Mucosa of gallbladder (tissue), 1 donor: ENCODE measurements at regions not wholly inside any gene's neighbourhood (a gene's known extent, or its start where the extent isn't known, plus 50 kb on each side); places are given as distances from the start of the nearest gene placed in this dataset.
"Not testable (repeated sequence)": the region's sequence is repeated elsewhere in the genome, so short reads cannot be mapped to it uniquely, and the experiment has no call there.

Experiments used
- DNase-seq: peaks from one replicate; pipeline ENCODE4 v3.0.0-alpha.2; 2020; ENCODE audit warnings: low spot score
- donor health status: DM: no; HTN: no; CAD: no.

- DNase-seq, result no peak
These were observed 381.4 kb downstream of the RPS24 start for GRCh38 chr10:78415111-78415510.

- DNase-seq, result no peak
These were observed 382.7 kb downstream of the RPS24 start for GRCh38 chr10:78416031-78417011.

DNA sequence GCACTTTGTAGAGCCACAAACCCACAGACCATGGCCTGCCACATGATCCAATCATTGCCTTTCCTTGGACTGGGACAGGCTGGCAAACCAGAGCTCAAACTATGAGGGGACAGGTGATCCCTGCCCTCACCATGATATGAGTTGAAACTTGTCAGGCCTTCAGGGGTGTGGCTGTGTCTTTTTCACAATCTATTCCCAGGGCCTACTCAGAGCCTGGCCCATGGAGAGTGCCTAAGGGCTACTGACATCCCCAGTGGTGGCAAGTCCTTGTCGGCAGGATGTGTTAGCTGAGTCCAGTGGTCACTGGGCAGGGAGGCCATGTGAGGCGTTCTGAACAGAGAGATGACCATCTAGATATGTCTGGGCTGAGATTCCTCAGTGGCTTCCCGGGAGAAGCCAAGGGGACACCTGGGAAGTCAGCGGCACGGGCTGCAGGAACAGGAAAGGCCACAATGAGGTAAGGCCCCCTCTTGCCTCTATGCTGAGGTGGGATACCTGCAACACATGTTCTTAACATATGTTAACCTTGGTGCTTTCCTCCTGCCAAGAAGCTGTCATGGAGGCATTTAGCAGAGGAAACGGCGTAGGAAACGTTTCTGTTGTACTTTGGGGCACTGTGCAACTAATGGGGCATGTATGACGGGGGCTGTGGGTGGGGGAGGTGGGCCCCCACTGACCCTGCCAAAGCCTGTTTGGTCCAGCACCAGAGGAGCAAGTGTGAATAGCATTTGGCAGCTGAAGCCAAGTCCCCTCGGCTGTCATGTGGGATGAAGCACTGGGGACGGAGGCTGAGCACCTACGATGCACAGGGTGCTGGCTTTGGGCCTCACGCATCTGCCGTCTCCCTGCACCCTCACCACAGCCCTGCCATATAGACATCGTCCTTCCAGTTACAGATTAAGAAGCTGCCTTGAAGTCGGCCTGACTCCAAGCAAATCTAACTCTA lies 384.0 kb downstream of the RPS24 start:
- DNase-seq, result no peak

GRCh38 chr10:78419481-78420265 lies 386.0 kb downstream of the RPS24 start:
- no peak for DNase-seq

DNA sequence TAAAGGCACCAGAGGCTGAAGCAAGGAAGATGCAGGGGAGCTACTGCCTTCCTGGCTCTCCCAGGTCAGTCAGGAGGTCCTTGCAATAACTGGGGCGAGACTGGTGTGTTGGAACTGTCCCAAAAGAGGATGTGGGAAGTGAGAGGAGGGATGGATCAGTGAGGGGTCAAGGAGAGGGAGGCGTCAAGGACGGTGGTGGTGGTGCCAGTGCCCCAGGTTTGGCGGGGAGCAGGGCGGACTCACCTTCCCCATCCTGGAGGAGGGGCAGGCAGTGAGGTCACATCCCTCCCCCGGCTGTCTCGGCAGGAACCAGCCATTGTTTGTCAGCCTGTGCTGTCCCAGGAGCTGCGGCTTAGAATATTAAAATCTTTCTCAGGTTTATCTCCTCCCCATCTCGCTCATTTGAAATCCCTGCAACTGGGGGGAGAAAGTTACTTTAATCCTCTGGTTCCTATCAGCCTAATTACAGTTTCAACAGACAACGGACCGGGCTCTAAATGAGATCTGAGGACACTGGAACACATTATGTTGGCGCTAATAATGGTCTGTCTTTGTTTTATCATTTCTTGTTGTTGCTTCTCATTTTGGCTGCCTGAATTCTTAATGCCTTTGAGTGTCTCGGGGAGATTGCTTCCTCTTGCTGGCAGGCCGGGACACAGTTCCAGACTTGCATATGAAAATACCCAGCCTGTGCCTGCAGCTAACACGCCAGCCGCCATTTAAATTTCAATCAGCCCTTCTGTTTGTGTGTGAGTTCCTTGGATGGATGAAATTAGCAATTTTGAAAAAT lies 387.5 kb downstream of the RPS24 start:
- no peak for DNase-seq

- not testable (repeated sequence) for DNase-seq
These were observed 390.4 kb downstream of the RPS24 start for GRCh38 chr10:78424050-78424449.

GRCh38 chr10:78424723-78425122 lies 391.1 kb downstream of the RPS24 start:
- no peak for DNase-seq

- DNase-seq, result no peak
These were observed 392.5 kb downstream of the RPS24 start for GRCh38 chr10:78426181-78426580.

DNA sequence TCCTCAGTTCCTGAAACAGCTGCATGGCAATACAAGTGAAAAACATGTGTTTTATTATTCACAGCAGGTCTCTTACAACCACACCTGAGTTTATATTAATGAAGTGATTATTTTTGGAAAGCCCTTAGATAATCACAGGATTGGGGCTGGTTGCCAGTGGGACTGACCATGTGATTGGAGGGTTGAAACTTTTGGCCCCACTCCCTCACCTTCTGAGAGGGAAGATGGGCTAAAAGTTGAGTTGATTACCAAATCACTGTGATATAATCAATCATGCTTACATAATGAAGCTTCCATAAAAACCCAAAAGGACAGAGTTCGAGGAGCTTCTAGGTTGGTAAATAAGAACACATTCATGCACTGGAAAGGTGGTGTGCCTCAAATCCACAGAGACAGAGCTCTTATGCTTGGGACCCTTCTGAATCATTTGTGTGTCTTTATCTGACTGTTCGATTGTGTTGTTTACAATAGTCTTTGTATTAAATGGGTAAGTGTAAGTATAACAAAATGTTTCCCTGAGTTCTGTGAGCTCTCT lies 393.9 kb downstream of the RPS24 start:
- DNase-seq, result no peak

GRCh38 chr10:78428579-78428978 lies 394.9 kb downstream of the RPS24 start:
- no peak for DNase-seq

- DNase-seq, result no peak
These were observed 396.3 kb downstream of the RPS24 start for GRCh38 chr10:78429984-78430383.

DNA sequence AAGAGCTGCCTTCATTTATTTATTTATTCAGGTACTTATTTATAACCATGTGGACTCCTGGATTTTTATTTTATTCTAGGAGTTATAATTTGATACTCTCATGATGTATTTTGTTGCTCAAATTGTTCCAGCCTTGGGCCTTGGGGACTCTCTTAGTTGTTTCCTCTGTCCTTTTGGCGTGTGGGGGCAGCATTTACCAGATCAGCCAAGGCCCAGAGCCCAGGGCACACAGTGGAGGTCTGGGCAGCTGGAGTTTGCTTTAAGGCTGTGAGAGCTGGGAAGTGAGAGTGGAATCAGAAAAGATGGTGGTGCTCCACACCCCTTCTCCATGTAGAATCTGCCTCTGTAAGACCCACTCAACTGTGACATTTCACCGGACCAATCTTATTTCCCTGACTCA lies 398.9 kb downstream of the RPS24 start:
- no peak for DNase-seq

- DNase-seq, result no peak
These were observed 399.5 kb downstream of the RPS24 start for GRCh38 chr10:78433076-78433595.

DNA sequence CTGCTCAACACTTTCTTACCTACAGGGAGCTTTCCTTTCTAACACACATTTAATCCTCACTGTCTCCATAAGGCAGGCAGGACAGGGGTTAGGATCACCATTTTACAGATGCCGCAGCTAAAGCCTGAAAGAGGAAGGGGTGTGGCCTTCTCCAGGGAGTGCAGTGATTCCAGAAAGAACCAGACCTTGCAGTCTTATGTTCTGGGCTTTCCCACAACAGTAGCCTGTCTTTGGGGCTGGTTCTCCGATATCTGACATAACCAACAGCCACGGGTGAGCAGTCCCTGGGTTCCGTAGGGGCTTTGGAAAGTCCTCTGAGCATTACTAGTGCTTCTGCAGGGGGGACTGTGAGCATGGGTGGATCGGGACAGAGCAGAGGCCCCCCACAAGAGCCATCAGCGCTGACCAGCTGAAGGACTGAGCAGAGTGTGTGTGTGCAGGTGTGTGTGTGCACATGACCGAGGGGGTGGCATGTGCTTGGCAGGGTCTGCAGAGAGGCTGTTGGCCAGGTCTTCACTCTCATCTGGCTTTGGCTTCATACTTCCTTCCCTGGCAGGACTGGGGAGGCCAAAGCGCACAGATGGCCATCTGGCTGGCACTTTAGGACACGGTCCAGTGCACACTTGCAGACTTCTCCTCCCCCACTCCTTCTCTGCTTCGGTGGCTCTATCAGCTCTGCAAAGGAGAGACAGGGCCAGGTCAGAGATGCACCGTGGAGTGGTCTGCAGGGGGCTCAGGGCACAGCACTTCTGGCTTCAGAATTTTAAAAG lies 400.3 kb downstream of the RPS24 start:
- DNase-seq, result no peak

DNA sequence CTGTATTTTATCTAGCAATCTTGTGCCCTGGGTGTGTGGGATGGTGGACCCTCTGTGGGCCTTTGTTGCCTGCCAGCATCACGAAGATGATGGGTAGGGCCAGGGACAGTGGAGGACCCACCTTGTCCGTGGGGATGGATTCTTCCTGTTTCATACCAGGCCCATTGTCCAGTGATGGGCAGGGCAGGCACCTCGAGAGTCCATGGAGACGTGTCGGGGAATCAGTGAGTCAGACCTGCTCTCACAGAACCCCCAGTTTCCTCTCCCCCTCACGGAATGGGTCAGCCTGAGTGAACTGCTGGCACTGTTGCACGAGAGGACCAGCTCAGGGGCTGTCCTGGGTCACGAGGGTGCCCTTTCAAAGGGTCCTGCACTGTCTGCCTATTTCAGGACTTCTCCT lies 401.2 kb downstream of the RPS24 start:
- DNase-seq, result no peak

DNA sequence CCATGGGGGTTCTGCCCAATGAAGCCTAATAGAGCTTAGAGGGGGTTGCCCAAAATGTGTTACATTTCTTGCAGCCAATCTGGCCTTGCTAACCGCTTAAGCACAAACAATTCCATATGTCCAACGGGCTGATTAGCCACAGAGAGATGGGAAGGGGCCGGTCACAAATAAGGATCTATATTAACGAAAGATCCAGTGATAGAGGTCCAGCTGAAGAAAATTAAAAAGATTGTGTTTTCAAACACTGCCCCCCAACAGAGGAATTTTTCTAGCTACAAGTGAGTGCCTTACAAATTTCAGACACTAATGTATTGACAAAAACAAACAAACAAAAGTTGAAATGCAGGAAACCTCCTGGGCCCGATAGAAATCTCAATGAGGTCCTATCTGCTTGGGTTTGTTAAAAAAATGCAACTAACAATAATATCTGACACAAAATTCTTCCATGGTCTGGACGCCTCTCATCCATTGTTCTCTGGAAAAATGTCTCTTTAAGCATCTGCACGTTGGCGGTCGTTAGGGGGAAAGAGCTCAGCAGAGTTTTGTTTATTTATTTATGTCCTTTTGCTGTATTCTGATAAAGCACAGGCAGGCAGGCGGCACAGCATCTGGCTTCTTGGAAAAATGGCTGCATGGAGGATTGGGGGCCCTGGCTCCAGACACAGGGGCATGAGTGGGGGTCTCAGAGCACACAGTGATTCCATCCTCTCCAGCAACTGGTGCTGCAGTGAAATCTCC lies 402.0 kb downstream of the RPS24 start:
- DNase-seq, result no peak

- no peak for DNase-seq
These were observed 402.5 kb downstream of the RPS24 start for GRCh38 chr10:78436222-78436573.

GRCh38 chr10:78436706-78437406 lies 403.2 kb downstream of the RPS24 start:
- no peak for DNase-seq
